ENCODE measurements at regions not wholly inside any gene's neighbourhood (a gene's known extent, or its start where the extent isn't known, plus 50 kb on each side); places are given as distances from the start of the nearest gene placed in this dataset.

DNA sequence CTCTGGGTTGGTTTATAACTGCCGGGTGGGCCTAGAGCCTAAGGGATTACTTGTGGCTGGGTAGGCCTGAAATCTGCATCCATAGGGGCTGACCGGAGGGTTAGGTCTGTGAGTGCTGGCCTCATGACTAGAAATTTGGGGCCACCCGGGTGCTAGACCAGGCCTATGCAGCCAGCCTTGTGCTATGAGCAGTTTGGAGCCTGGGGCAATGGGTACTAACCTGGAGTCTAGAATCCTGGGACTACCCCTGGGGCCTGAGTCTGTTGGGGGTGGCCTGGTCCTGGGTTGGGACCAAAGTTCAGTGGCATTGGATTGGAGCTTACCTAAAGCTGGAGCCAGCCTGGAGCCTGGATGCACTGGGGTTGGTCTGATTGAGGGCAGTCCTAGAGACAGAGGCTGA, 995.2 kb downstream of the ANKRD7 start:
- WGBS: 93% methylated on average over 3 of the region's 3 CpGs
- no peak for DNase-seq (ENCODE audit: low spot score)
- H3K4me1 ChIP-seq (ENCODE audit: control insufficient read depth in 4 of 4, insufficient read depth in 4 of 4, low read length in 3 of 4): no peaks in the 10 kb centered on the region

DNA sequence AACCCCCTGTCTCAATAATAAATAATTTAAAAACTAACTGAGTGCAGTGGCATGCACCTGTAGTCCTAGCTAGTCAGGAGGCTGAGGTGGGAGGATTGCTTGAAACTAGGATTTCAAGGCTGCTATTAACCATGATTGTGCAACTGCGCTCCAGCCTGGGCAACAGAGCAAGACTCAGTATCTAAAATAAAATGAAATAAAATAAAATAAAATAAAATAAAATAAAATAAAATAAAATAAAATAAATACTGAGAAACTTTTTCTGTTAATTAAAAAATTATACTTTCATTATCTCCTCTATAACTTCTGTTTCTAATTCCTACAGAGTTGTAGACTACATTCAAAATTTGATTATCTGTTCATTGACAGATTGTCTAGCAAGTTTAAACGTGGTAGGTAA, 999.4 kb downstream of the ANKRD7 start:
- TF ChIP-seq ATF3 (IDR thresholded peaks at IDR 0.05): no peak
- TF ChIP-seq FOXA1 (IDR thresholded peaks at IDR 0.05): no peak
- TF ChIP-seq SP1 (IDR thresholded peaks at IDR 0.05): no peak
- no peak for TF ChIP-seq YY1 (IDR thresholded peaks at IDR 0.05)
- TF ChIP-seq TAF1 (conservative IDR thresholded peaks at IDR 0.05): no peak
- TF ChIP-seq GABPA (IDR thresholded peaks at IDR 0.05 in 1 of 2, conservative IDR thresholded peaks at IDR 0.05 in 1 of 2): no peak
- no peak for TF ChIP-seq HNF4A (conservative IDR thresholded peaks at IDR 0.05)
- no peak for TF ChIP-seq HNF4G (IDR thresholded peaks at IDR 0.05)
- TF ChIP-seq EGR1 (IDR thresholded peaks at IDR 0.05; ENCODE audit: low read depth in 2 of 2): no peak
- no peaks in the 10 kb centered on the region for H3K9me3 ChIP-seq (ENCODE audit: control insufficient read depth in 4 of 4, low read length in 3 of 4)
- H3K27ac ChIP-seq (ENCODE audit: low read depth in 1 of 2, low read length in 2 of 2): no peak overlapping the region
- DNase-seq (ENCODE audit: low spot score): no peak
- no peak overlapping the region for H3K4me3 ChIP-seq (ENCODE audit: low read depth in 1 of 3, low read length in 3 of 3)
- WGBS: 65% methylated on average over 2 of the region's 2 CpGs
- no peaks in the 10 kb centered on the region for H3K27me3 ChIP-seq (ENCODE audit: control insufficient read depth in 4 of 4, insufficient read depth in 4 of 4, low read length in 3 of 4)
- H3K9ac ChIP-seq (ENCODE audit: low read depth in 1 of 2, low read length in 2 of 2): no peak overlapping the region
- H3K4me1 ChIP-seq (ENCODE audit: control insufficient read depth in 4 of 4, insufficient read depth in 4 of 4, low read length in 3 of 4): no peaks in the 10 kb centered on the region
- H3K36me3 ChIP-seq (ENCODE audit: control insufficient read depth in 4 of 4, insufficient read depth in 3 of 4, low read depth in 1 of 4, low read length in 3 of 4): no peaks in the 10 kb centered on the region

More for the DNA sequence above, 995.2 kb downstream of the ANKRD7 start:
- Histone ChIP-seq H3K9me3 (ENCODE audit: control insufficient read depth in 4 of 4, low read length in 3 of 4) (no peaks in the 10 kb centered on the region), H3K36me3 (ENCODE audit: control insufficient read depth in 4 of 4, insufficient read depth in 3 of 4, low read depth in 1 of 4, low read length in 3 of 4) (no peaks in the 10 kb centered on the region), H3K27me3 (ENCODE audit: control insufficient read depth in 4 of 4, insufficient read depth in 4 of 4, low read length in 3 of 4) (no peaks in the 10 kb centered on the region), H3K27ac (ENCODE audit: low read depth in 1 of 2, low read length in 2 of 2) (no peak overlapping the region), H3K4me3 (ENCODE audit: low read depth in 1 of 3, low read length in 3 of 3) (no peak overlapping the region), H3K9ac (ENCODE audit: low read depth in 1 of 2, low read length in 2 of 2) (no peak overlapping the region)
- TF ChIP-seq ATF3 (IDR thresholded peaks at IDR 0.05) (no peak), SP1 (IDR thresholded peaks at IDR 0.05) (no peak), TAF1 (conservative IDR thresholded peaks at IDR 0.05) (no peak), JUND (IDR thresholded peaks at IDR 0.05) (no peak), FOXA2 (IDR thresholded peaks at IDR 0.05) (no peak), EGR1 (IDR thresholded peaks at IDR 0.05; ENCODE audit: low read depth in 2 of 2) (no peak), GABPA (IDR thresholded peaks at IDR 0.05 in 1 of 2, conservative IDR thresholded peaks at IDR 0.05 in 1 of 2) (no peak), RXRA (IDR thresholded peaks at IDR 0.05) (no peak), RAD21 (IDR thresholded peaks at IDR 0.05) (no peak), YY1 (IDR thresholded peaks at IDR 0.05) (no peak)

DNA sequence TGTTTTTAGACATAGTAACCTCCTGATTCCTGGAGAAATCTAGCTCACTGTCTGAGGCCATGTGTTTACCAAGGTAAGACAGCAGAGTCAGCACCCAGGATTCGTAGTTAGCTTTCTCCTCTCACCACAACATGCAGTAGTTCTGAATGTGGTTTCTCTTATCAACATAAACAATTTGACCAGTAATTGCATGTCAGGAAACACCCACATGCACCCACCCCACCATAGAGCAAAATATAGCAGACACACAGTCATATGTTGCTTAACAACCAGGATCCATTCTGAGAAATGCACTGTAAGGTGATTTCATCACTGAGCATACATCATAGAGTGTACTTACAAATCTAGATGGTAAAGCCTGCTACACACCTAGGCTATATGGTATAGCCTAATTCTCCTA, 1004.0 kb downstream of the ANKRD7 start:
- Histone ChIP-seq H3K9ac (ENCODE audit: low read depth in 1 of 2, low read length in 2 of 2) (no peak overlapping the region), H3K27me3 (ENCODE audit: control insufficient read depth in 4 of 4, insufficient read depth in 4 of 4, low read length in 3 of 4) (no peaks in the 10 kb centered on the region), H3K9me3 (ENCODE audit: control insufficient read depth in 4 of 4, low read length in 3 of 4) (no peaks in the 10 kb centered on the region), H3K4me1 (ENCODE audit: control insufficient read depth in 4 of 4, insufficient read depth in 4 of 4, low read length in 3 of 4) (no peaks in the 10 kb centered on the region), H3K27ac (ENCODE audit: low read depth in 1 of 2, low read length in 2 of 2) (no peak overlapping the region), H3K4me3 (ENCODE audit: low read depth in 1 of 3, low read length in 3 of 3) (no peak overlapping the region), H3K36me3 (ENCODE audit: control insufficient read depth in 4 of 4, insufficient read depth in 3 of 4, low read depth in 1 of 4, low read length in 3 of 4) (no peaks in the 10 kb centered on the region)
- WGBS: 87% methylated on average over 1 of the region's 1 CpG
- no peak for TF ChIP-seq YY1 (IDR thresholded peaks at IDR 0.05)
- TF ChIP-seq JUND (IDR thresholded peaks at IDR 0.05): no peak
- TF ChIP-seq HNF4G (IDR thresholded peaks at IDR 0.05): no peak
- DNase-seq (ENCODE audit: low spot score): no peak

GRCh38 chr7:119232091-119232490, 1007.6 kb downstream of the ANKRD7 start:
- no peak overlapping the region for H3K9ac ChIP-seq (ENCODE audit: low read depth in 1 of 2, low read length in 2 of 2)
- H3K36me3 ChIP-seq (ENCODE audit: control insufficient read depth in 4 of 4, insufficient read depth in 3 of 4, low read depth in 1 of 4, low read length in 3 of 4): no peaks in the 10 kb centered on the region
- no peak overlapping the region for H3K4me3 ChIP-seq (ENCODE audit: low read depth in 1 of 3, low read length in 3 of 3)
- no peaks in the 10 kb centered on the region for H3K27me3 ChIP-seq (ENCODE audit: control insufficient read depth in 4 of 4, insufficient read depth in 4 of 4, low read length in 3 of 4)
- no peak overlapping the region for H3K27ac ChIP-seq (ENCODE audit: low read depth in 1 of 2, low read length in 2 of 2)
- H3K4me1 ChIP-seq (ENCODE audit: control insufficient read depth in 4 of 4, insufficient read depth in 4 of 4, low read length in 3 of 4): no peaks in the 10 kb centered on the region
- no peaks in the 10 kb centered on the region for H3K9me3 ChIP-seq (ENCODE audit: control insufficient read depth in 4 of 4, low read length in 3 of 4)
- DNase-seq (ENCODE audit: low spot score): no peak
- WGBS: 58% methylated on average over 2 of the region's 2 CpGs
- TF ChIP-seq EGR1 (IDR thresholded peaks at IDR 0.05; ENCODE audit: low read depth in 2 of 2) (no peak), RAD21 (IDR thresholded peaks at IDR 0.05) (no peak), HNF4G (IDR thresholded peaks at IDR 0.05) (no peak), JUND (IDR thresholded peaks at IDR 0.05) (no peak), TAF1 (conservative IDR thresholded peaks at IDR 0.05) (no peak), GABPA (IDR thresholded peaks at IDR 0.05 in 1 of 2, conservative IDR thresholded peaks at IDR 0.05 in 1 of 2) (no peak), FOXA2 (IDR thresholded peaks at IDR 0.05) (no peak), HNF4A (conservative IDR thresholded peaks at IDR 0.05) (no peak)
- TF ChIP-seq, protein P1, sequence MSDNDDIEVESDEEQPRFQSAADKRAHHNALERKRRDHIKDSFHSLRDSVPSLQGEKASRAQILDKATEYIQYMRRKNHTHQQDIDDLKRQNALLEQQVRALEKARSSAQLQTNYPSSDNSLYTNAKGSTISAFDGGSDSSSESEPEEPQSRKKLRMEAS (IDR thresholded peaks at IDR 0.05): no peak
- TF ChIP-seq, protein P2, sequence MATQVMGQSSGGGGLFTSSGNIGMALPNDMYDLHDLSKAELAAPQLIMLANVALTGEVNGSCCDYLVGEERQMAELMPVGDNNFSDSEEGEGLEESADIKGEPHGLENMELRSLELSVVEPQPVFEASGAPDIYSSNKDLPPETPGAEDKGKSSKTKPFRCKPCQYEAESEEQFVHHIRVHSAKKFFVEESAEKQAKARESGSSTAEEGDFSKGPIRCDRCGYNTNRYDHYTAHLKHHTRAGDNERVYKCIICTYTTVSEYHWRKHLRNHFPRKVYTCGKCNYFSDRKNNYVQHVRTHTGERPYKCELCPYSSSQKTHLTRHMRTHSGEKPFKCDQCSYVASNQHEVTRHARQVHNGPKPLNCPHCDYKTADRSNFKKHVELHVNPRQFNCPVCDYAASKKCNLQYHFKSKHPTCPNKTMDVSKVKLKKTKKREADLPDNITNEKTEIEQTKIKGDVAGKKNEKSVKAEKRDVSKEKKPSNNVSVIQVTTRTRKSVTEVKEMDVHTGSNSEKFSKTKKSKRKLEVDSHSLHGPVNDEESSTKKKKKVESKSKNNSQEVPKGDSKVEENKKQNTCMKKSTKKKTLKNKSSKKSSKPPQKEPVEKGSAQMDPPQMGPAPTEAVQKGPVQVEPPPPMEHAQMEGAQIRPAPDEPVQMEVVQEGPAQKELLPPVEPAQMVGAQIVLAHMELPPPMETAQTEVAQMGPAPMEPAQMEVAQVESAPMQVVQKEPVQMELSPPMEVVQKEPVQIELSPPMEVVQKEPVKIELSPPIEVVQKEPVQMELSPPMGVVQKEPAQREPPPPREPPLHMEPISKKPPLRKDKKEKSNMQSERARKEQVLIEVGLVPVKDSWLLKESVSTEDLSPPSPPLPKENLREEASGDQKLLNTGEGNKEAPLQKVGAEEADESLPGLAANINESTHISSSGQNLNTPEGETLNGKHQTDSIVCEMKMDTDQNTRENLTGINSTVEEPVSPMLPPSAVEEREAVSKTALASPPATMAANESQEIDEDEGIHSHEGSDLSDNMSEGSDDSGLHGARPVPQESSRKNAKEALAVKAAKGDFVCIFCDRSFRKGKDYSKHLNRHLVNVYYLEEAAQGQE (IDR thresholded peaks at IDR 0.05): no peak
- TF ChIP-seq, protein P3, sequence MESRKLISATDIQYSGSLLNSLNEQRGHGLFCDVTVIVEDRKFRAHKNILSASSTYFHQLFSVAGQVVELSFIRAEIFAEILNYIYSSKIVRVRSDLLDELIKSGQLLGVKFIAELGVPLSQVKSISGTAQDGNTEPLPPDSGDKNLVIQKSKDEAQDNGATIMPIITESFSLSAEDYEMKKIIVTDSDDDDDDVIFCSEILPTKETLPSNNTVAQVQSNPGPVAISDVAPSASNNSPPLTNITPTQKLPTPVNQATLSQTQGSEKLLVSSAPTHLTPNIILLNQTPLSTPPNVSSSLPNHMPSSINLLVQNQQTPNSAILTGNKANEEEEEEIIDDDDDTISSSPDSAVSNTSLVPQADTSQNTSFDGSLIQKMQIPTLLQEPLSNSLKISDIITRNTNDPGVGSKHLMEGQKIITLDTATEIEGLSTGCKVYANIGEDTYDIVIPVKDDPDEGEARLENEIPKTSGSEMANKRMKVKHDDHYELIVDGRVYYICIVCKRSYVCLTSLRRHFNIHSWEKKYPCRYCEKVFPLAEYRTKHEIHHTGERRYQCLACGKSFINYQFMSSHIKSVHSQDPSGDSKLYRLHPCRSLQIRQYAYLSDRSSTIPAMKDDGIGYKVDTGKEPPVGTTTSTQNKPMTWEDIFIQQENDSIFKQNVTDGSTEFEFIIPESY (IDR thresholded peaks at IDR 0.05): no peak

Measured in liver (tissue), 7 donors.